Fibroblast of villous mesenchyme (primary cell): ENCODE measurements at regions not wholly inside any gene's neighbourhood (a gene's known extent, or its start where the extent isn't known, plus 50 kb on each side); places are given as distances from the start of the nearest gene placed in this dataset.

ENCODE experiments used
- DNase-seq: peaks from one replicate; pipeline ENCODE4 v3.0.0-alpha.2; 2010; ENCODE audit warnings: low read depth
- H3K4me3 ChIP-seq: 2 replicates; pipeline ENCODE4 v1.5.1; 2011; ENCODE audit warnings: low read depth, mild to moderate bottlenecking, low read length
- TF ChIP-seq, protein P1 (sequence below): IDR thresholded peaks from 2 replicates; pipeline ENCODE4 v1.5.1; 2012; ENCODE audit warnings: low read depth, mild to moderate bottlenecking, low read length; ENCODE audit not compliant: insufficient read depth

DNA sequence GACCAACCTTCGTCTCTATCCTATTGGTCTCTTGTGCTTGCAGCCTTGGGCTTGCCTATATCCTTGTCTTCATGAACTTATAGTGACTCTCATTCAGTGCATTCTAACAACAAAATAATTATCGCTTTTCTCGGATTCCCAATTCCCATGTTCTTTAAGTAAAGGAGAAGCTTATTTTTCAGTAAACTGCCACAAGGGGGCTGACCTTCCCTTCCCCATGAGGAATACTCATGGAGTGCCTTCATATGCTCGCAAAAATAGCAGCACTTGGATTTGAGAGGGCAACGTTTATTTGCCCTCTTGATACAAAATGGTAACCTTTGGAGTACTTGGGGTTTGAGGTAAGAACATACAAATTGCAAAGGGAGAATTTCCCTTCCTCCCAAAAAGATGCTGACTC, 183.2 kb upstream of the TENT5D start:
- TF ChIP-seq, protein P1, sequence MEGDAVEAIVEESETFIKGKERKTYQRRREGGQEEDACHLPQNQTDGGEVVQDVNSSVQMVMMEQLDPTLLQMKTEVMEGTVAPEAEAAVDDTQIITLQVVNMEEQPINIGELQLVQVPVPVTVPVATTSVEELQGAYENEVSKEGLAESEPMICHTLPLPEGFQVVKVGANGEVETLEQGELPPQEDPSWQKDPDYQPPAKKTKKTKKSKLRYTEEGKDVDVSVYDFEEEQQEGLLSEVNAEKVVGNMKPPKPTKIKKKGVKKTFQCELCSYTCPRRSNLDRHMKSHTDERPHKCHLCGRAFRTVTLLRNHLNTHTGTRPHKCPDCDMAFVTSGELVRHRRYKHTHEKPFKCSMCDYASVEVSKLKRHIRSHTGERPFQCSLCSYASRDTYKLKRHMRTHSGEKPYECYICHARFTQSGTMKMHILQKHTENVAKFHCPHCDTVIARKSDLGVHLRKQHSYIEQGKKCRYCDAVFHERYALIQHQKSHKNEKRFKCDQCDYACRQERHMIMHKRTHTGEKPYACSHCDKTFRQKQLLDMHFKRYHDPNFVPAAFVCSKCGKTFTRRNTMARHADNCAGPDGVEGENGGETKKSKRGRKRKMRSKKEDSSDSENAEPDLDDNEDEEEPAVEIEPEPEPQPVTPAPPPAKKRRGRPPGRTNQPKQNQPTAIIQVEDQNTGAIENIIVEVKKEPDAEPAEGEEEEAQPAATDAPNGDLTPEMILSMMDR, result no peak
- H3K4me3 ChIP-seq, result no peak overlapping the region
- no peak for DNase-seq

- no peak overlapping the region for H3K4me3 ChIP-seq
- no peak for DNase-seq
- TF ChIP-seq, protein P1, result no peak
Observed at GRCh38 chrX:80246271-80246670, 174.0 kb upstream of the TENT5D start.

DNA sequence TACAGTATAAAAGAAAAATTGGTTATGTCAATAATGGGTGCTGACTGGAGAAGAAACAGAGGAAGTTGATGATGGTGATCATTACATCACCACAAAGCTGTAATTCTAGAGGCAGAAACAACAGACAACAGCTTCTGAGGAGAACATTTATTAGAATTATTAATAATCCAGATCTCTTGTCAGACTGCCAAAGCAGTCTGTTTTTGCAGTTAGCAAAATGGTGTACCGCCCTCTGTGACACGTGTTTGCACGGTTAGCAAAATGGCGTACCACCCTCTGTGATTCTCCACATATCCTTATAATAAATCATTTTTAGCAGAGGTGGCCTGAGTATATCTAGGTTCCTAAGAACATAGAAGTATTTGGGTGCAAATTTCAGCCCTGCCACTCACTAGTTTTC, 154.0 kb upstream of the TENT5D start:
- no peak for DNase-seq
- H3K4me3 ChIP-seq, result no peak overlapping the region
- TF ChIP-seq, protein P1, result no peak

- TF ChIP-seq, protein P1, result no peak
- no peak for DNase-seq
- no peak overlapping the region for H3K4me3 ChIP-seq
Observed at GRCh38 chrX:80266979-80267378, 153.3 kb upstream of the TENT5D start.

- TF ChIP-seq, protein P1, result no peak
- no peak overlapping the region for H3K4me3 ChIP-seq
- DNase-seq, result no peak
Observed at GRCh38 chrX:80267790-80268189, 152.5 kb upstream of the TENT5D start.

- H3K4me3 ChIP-seq, result no peak overlapping the region
- DNase-seq, result no peak
- TF ChIP-seq, protein P1, result no peak
Observed at GRCh38 chrX:80282535-80282934, 137.7 kb upstream of the TENT5D start.

- DNase-seq, result peak; percentile 0
- H3K4me3 ChIP-seq, result no peak overlapping the region
- TF ChIP-seq, protein P1, result peak; percentile 7
Observed at GRCh38 chrX:80285131-80285773, 135.0 kb upstream of the TENT5D start.
